HG03097 (cell line): ENCODE measurements at regions not wholly inside any gene's neighbourhood (a gene's known extent, or its start where the extent isn't known, plus 50 kb on each side); places are given as distances from the start of the nearest gene placed in this dataset.
"Not testable (repeated sequence)": the region's sequence is repeated elsewhere in the genome, so short reads cannot be mapped to it uniquely, and the experiment has no call there.

ENCODE experiments used
- ATAC-seq: cut with Tn5 transposase; IDR thresholded peaks from one replicate; pipeline ENCODE4 v1.9.1; 2021; ENCODE audit not compliant: unreplicated experiment, low FRiP score

DNA sequence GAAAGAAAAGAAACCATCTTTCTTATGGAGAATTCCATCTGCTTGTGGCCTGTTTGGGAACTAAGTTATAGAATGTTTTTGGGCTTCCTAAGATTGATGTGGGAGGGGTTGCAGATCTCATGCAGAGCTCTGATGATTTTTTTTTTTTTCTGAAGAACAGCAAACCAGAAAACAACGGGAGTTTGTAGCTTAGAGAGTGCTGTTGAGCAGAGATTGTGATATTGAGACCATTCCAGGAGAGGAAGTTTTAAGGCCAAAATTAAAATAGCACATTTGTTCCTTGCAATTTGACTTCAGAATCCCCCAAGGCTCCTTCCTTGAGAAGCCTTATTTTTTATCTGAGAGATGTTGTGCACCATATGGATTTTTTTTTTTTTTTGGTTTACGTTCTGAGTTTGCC, 159.5 kb upstream of the NRP1 start:
- no peak for ATAC-seq

DNA sequence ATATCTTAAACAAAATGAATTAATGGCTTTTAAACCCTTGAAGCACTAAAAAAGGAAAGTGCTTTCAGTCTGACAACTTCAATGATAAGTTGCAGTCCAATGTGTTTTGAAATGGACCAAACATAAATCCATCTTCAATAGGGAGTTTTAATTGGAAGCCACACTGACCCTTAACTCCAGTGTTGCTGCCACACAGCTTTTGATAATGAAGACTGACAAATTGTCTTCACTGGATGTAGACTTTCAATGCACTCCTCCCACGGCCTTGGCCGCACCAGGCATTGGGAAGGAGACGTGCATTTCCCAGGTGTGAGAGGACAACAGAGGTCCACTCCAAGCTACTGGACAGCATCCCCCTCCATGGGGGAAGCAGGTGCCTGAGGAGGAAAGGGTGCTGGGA, 159.0 kb upstream of the NRP1 start:
- no peak for ATAC-seq

DNA sequence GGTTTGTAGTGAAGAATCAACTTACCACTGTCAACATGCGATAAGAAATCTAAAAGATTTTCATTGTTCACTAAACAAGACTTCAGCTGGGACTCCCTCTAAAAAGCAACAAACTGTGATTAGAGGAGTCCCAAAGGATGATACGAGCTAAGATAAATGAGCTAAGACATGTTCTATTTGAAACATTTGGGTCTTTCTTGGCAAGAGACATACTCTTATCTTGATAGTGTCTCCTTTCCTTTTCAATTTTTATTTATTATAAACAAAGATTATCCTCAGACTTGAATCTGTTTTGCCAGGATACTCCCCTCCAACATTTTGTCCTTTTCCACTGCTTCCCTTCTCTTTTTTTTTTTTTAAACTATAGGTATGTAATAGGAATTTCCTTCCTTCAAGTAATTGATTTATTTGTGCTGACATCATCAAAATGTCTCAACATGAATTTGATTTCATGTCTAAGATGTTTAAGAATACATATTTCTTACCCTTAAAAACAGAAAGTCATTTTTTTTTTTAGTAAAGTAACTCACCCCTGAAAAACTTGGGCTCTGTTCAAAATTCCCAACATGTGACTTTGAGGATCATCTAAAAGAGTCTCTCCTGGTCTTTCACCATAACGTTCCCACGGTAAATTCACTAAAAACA, 158.4 kb upstream of the NRP1 start:
- no peak for ATAC-seq

- ATAC-seq, result no peak
These were observed 155.2 kb upstream of the NRP1 start for GRCh38 chr10:33489501-33490176.

- no peak for ATAC-seq
These were observed 152.7 kb upstream of the NRP1 start for GRCh38 chr10:33487014-33487776.

GRCh38 chr10:33485276-33485675, 150.8 kb upstream of the NRP1 start:
- no peak for ATAC-seq

DNA sequence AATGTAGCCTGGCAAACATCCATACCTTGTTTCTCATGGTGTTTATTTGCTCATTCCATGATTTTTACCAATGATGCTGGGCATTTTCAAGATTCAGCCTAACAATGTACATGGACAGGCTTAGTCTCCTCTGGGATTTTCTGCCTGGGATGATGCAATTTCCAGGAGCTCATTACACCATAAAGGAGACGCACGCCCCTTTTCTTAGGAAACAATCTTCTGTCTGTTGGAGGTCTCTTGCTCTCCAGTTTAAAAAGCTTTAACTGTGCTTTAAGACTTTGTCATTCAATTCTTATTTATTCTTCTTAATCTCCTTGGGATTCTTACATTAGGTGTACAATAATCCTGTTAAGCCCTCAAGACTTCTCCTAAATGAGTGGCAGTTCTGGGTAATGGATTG, 150.3 kb upstream of the NRP1 start:
- ATAC-seq, result no peak

GRCh38 chr10:33483816-33484190, 149.3 kb upstream of the NRP1 start:
- no peak for ATAC-seq

GRCh38 chr10:33483124-33483815, 148.8 kb upstream of the NRP1 start:
- no peak for ATAC-seq

DNA sequence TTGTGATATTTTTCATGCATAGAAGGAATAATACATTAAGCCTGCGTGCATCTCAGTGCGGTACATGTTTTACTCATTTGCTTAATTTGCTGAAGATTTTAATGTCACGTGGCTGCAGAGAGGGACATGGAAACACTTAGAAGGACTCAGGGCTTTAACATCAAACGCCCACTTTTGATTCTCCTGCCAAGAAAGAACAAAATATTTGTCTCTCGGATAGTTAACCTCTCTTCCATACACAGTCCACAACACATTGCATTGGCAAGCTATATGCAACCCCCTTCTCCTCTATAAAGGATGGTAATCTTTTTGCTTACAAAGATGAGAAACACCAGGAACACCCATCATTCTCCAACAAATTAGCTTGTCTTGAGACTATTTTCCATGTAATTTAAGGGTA, 148.0 kb upstream of the NRP1 start:
- no peak for ATAC-seq

DNA sequence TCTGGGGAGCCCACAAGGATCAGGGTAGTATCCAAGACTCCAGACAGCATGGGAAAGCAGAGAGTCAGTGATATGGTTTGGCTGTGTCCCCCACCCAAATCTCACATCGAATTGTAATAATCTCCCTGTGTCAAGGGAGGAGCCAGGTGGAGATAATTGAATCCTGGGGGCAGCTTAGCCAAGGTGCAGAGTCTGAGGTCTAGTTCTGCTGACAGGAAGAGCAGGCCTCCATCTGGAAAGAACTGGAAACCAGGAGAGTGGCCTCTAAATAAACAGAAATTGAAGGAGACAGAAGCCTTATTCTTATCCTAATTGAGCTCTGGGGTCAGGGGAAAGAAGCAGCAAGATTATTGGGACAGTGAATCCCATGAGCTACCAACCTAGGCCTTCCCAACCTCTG, 146.7 kb upstream of the NRP1 start:
- no peak for ATAC-seq

DNA sequence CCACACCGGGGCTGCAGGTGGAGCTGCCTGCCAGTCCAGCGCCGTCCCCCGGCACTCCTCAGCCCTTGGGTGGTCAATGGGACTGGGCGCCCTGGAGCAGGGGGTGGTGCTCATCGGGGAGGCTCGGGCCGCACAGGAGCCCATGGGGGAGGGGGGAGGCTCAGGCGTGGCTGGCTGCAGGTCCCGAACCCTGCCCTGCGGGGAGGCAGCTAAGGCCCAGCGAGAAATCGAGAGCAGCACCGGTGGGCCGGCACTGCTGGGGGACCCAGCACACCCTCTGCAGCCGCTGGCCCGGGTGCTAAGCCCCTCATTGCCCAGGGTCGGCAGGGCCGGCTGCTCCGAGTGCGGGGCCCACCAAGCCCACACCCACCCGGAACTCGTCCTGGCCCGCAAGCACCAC, 145.9 kb upstream of the NRP1 start:
- ATAC-seq, result not testable (repeated sequence)

GRCh38 chr10:33478675-33479125, 144.2 kb upstream of the NRP1 start:
- no peak for ATAC-seq

GRCh38 chr10:33478089-33478674, 143.7 kb upstream of the NRP1 start:
- ATAC-seq, result no peak

- no peak for ATAC-seq
These were observed 143.0 kb upstream of the NRP1 start for GRCh38 chr10:33477291-33478088.

DNA sequence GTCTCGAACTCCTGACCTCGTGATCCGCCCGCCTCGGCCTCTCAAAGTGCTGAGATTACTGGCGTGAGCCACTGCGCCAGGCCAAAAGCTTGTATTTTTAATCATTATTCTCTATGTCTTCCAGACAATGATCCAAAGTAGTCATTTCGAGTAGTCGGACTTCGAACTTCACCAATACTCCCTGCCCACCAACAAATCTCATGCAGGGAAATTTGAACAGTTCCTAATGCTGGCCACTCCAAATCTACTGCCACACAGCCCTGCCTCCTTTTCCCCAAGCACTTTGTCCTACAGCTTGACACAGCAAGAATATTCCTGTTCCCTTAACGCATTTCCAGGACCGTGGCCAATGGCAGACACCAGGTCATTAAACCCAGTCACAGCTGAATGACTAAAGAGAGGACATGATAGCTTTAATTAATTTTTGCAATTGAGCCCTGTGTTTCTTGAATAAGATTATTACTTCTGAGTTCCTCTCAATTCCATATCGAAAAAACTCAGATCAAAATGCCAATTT, 142.3 kb upstream of the NRP1 start:
- no peak for ATAC-seq

DNA sequence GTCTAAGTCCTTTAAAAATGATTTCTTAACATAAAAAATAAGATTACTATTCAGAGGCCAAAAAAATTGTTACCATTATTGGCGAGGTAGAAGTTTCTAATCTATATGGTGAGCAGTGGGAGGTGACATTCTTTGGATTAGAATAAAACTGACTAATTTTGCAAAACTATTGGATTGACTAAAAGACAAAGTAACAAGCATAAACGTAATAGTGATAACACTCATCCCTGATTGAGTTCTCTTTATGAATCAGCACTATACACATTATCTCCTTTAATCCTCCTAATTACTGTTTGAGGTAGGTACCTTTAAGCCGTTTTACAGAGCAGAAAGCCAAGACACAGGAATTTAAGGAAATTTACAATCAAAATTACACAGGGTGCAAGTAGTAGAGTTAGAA, 139.2 kb upstream of the NRP1 start:
- no peak for ATAC-seq

- not testable (repeated sequence) for ATAC-seq
These were observed 133.5 kb upstream of the NRP1 start for GRCh38 chr10:33468006-33468405.

DNA sequence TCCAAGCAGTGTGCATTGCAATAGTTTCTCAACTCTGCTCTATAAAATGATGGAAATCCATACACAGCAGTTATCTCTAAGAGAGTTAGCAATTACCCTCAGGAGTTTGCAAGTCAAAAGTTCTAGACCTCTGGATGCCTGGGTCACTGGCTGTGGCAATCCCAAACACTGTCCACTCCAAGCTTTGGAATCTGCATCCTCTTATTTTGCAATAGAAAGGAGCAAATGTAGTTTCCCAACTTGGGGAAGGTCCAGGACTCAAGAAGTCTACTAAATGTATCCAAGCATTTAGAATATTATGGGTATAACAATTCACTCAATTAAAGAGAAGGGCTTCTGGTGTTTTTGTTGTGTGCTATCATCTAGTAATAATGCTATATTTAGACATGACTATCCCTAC, 131.3 kb upstream of the NRP1 start:
- no peak for ATAC-seq

- no peak for ATAC-seq
These were observed 128.5 kb upstream of the NRP1 start for GRCh38 chr10:33463011-33463410.
